ENCODE measurements at regions not wholly inside any gene's neighbourhood (a gene's known extent, or its start where the extent isn't known, plus 50 kb on each side); places are given as distances from the start of the nearest gene placed in this dataset.

DNA sequence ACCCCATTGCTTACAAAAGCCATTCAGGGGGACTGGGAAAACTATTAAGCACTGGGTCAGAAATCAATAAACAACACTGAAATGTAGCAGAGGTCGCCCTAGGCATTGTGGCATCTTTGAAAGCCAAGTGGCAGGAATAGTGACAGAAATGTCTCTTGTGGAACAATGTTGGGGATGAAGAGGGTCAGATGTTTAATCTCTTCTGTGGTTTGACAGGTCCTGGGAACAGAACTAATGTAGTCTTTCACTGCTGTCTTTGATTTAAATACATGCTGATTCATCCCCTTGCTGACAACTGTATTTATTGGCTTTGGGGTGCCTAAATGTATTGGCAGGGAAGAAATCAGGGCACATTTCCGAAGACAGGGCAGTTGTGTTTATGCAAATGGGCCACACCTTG lies 194.8 kb downstream of the ATG4C start:
- DNase-seq (ENCODE audit: low read depth in 4 of 4, low spot score in 3 of 4) = no peak

DNA sequence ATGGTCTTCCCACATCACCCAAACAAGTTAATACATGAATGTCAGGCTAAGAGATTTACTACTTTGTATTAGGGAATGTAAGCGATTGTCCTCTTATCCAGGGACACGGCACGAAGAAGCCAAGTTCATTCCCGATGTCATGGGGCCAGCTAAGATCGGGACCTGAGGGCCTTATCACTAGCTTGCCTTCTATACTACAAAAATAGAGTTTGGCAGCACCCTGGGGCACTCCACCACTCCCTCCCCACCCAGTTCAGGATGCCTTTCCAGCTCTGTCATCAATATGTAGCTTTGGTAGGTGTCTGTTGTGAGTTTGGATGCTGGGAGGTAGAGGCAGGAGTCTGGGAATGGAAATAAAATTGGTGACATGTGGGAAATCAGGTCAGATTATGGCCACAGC lies 197.5 kb downstream of the ATG4C start:
- DNase-seq (ENCODE audit: low read depth in 4 of 4, low spot score in 3 of 4) = no peak

GRCh38 chr1:62988867-62989266 lies 204.9 kb downstream of the ATG4C start:
- DNase-seq (ENCODE audit: low read depth in 4 of 4, low spot score in 3 of 4) = no peak

DNA sequence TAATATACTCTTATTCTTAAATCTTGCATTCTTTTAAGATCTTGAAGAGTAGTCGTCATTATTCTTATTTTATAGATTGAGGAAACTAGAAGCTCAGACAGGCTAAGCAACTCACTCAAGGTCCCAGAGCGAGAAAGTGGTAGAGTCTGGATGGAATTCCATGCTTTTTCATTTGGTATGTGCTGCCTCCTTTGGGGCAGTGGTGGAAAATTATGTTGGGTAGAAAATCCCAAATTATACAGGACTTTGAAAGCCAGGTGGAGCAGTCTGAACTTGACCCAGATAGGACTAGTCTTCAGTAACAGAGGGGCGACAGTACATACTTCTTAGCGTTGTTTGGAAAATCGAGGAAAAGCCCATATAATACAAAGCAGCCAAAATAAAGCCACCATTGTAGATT lies 205.6 kb downstream of the ATG4C start:
- DNase-seq (ENCODE audit: low read depth in 4 of 4, low spot score in 3 of 4) = no peak

DNA sequence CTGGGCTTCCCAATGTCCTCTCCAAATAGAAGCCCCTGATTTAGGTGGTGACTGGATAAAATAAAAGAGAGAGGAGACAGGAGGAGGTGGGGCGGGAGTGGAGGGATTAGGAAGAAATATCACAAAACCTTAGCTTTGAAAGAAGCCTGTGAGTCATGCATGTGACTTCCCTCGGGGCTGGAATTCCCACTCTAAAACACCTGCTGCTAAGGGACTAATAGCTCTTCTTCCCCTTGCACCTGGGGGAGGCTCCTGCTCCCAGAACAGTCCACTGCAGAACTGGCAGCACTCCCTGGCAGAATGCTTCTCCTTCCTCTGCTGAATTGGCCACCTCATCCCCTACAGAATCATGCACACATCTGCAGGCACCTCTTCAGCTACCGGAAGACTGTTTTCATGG lies 207.2 kb downstream of the ATG4C start:
- no peak for DNase-seq (ENCODE audit: low read depth in 4 of 4, low spot score in 3 of 4)

DNA sequence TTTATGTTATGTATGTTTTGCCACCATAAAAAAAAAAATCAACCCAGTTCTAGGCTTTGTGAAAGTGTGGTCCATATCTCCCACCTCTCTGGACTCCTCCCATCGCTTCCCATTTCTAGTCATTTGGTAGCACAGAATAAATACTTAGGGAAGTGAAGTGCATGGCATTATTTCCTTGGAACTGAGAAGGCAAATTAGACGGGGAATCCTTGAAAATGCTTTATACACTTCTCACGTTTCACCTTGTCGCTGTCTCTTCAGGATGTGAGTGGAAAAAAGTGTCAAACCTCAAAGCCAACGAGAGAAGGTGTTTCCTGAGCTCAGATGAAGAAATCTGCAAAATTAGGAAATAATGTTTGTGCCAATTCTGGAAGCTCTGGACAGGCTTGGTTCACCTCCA lies 209.9 kb downstream of the ATG4C start:
- no peak for DNase-seq (ENCODE audit: low read depth in 4 of 4, low spot score in 3 of 4)

- no peak for DNase-seq (ENCODE audit: low read depth in 4 of 4, low spot score in 3 of 4)
Observed at GRCh38 chr1:62995173-62995572, 211.2 kb downstream of the ATG4C start.

- no peak for DNase-seq (ENCODE audit: low read depth in 4 of 4, low spot score in 3 of 4)
Observed at GRCh38 chr1:62997884-62998283, 214.0 kb downstream of the ATG4C start.

DNA sequence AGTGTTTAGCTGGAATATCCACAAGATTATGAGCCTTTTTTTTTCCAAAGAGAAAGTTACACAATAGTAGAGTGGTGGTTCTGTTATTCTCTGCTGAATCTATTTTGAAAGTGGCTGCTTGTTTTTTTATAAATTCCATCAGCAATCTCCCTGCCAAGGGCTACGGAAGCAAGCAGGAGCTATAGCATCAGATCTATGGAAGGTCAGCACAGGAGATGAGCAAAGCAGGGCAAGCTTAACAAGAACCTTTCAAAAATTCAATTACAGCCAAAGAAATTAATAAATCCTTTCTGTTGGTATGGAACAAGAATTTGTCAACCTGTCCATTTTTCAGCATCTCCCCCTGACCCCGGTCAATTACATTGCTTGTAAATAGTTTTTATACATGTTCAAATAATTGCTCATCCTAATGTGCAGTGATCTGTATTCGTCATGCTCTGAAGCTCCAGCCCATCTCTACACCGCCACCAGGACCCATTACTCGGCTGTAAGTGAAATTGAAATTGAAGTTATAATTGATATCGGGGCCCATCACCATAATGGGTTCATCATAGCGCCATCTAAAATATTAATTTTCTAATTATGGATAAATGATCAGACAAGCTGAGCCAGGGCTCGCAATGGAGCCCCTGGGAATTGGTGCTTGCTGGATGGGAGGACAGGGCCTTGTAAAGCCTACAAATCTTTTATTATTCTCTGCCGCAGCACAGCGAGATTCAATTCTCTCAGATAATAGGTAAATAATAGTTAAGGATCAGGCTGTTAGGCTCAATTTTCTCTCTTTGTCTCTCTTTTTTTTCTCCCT lies 215.1 kb downstream of the ATG4C start:
- no peak for DNase-seq (ENCODE audit: low read depth in 4 of 4, low spot score in 3 of 4)

GRCh38 chr1:63000508-63000907 lies 216.6 kb downstream of the ATG4C start:
- no peak for DNase-seq (ENCODE audit: low read depth in 4 of 4, low spot score in 3 of 4)

- DNase-seq (ENCODE audit: low read depth in 4 of 4, low spot score in 3 of 4) = no peak
Observed at GRCh38 chr1:63004868-63005267, 220.9 kb downstream of the ATG4C start.

GRCh38 chr1:63005812-63006211 lies 221.9 kb downstream of the ATG4C start:
- DNase-seq (ENCODE audit: low read depth in 4 of 4, low spot score in 3 of 4) = no peak

- DNase-seq (ENCODE audit: low read depth in 4 of 4, low spot score in 3 of 4) = no peak
Observed at GRCh38 chr1:63009421-63009820, 225.5 kb downstream of the ATG4C start.

- DNase-seq (ENCODE audit: low read depth in 4 of 4, low spot score in 3 of 4) = no peak
Observed at GRCh38 chr1:63010913-63011660, 227.2 kb downstream of the ATG4C start.

DNA sequence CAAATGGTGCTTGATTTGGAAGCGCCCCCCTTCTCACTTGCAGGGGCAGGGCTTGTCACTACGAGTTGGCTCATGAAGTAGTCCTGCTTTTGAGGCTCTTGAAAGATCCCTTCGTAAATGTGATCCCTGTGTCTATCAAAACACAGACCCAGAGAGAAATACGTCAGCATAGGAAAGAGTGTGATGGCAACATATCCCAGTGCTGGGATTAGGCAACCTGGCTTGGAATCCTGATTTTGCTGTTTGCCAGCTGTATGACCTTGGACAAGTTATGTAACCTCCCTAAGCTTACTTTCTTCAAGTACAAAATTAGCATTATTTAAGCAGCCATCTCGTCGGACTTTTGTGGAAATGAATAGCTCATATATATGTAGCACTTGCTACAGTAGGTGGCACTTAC lies 228.4 kb downstream of the ATG4C start:
- DNase-seq (ENCODE audit: low read depth in 4 of 4, low spot score in 3 of 4) = no peak

DNA sequence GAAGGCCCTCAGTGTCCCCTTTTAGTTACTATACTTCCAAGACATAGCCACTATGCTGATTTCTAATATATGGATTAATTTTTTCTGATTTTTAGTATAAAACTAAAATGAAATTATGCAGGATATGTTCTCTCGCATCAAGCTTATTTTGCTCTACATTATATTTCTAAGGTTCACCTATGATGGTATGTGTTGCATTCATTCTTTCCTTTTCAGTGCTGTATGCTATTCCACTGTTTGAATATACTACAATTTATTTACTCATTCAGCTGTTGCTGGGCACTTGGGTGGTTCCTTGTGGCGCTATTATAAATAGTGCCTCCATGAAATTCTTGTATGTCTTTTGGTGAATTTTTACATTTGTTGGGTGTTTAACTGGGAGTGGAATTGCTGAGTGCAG lies 230.3 kb downstream of the ATG4C start:
- DNase-seq (ENCODE audit: low read depth in 4 of 4, low spot score in 3 of 4) = no peak

- no peak for DNase-seq (ENCODE audit: low read depth in 4 of 4, low spot score in 3 of 4)
Observed at GRCh38 chr1:63022319-63022718, 238.4 kb downstream of the ATG4C start.

DNA sequence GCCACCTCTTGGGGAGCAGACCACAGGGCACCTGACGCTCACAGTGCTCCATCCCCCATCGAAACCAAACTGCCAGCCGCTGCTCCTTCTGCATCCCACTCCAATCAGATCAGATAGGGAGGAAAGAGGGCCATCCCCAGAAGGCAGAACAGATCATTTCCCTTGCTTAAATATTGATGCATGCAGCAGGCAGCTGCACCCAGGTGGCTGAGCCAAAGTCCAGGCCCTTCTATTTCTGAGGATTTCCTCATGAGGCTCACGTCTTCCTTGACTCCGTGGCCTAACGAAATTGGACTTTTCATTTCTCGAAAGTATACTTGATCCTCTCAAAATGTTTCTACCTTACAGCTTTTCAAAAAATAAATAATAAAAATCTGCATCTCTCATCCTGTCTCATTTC lies 239.2 kb downstream of the ATG4C start:
- no peak for DNase-seq (ENCODE audit: low read depth in 4 of 4, low spot score in 3 of 4)

GRCh38 chr1:63023637-63024036 lies 239.7 kb downstream of the ATG4C start:
- no peak for DNase-seq (ENCODE audit: low read depth in 4 of 4, low spot score in 3 of 4)

- no peak for DNase-seq (ENCODE audit: low read depth in 4 of 4, low spot score in 3 of 4)
Observed at GRCh38 chr1:63024132-63024531, 240.2 kb downstream of the ATG4C start.

GRCh38 chr1:63027176-63027575 lies 243.2 kb downstream of the ATG4C start:
- DNase-seq (ENCODE audit: low read depth in 4 of 4, low spot score in 3 of 4) = no peak

- DNase-seq (ENCODE audit: low read depth in 4 of 4, low spot score in 3 of 4) = no peak
Observed at GRCh38 chr1:63032171-63032570, 248.2 kb downstream of the ATG4C start.

All from left renal pelvis (tissue), 4 donors.